ENCODE measurements at regions not wholly inside any gene's neighbourhood (a gene's known extent, or its start where the extent isn't known, plus 50 kb on each side); places are given as distances from the start of the nearest gene placed in this dataset.

DNA sequence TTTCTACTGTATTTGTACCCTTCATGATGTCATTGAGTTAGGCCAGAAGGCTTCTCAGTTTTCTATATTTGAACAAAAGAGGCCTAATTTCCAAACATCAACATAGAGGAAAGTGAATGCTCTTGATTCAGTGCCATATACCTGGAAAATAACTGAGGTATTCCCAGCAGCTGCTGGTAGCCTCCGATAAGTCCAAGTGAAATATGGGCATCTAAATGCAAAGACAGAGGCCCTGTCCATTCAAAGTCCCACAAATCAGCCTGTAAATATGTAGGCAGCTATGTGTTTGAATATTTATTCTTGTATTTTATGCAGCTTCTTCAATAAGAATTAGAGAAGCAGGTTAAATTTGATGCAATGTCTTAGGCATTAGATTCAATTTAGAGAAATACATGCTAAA lies 89.5 kb upstream of the DPP10 start:
- no peak for TF ChIP-seq EZH2 (IDR thresholded peaks at IDR 0.05; ENCODE audit: insufficient read depth, low read length)
- TF ChIP-seq, protein P1, sequence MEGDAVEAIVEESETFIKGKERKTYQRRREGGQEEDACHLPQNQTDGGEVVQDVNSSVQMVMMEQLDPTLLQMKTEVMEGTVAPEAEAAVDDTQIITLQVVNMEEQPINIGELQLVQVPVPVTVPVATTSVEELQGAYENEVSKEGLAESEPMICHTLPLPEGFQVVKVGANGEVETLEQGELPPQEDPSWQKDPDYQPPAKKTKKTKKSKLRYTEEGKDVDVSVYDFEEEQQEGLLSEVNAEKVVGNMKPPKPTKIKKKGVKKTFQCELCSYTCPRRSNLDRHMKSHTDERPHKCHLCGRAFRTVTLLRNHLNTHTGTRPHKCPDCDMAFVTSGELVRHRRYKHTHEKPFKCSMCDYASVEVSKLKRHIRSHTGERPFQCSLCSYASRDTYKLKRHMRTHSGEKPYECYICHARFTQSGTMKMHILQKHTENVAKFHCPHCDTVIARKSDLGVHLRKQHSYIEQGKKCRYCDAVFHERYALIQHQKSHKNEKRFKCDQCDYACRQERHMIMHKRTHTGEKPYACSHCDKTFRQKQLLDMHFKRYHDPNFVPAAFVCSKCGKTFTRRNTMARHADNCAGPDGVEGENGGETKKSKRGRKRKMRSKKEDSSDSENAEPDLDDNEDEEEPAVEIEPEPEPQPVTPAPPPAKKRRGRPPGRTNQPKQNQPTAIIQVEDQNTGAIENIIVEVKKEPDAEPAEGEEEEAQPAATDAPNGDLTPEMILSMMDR (IDR thresholded peaks at IDR 0.05; ENCODE audit: insufficient read depth, low read depth, low read length): no peak
